H4 (cell line): ENCODE measurements at regions not wholly inside any gene's neighbourhood (a gene's known extent, or its start where the extent isn't known, plus 50 kb on each side); places are given as distances from the start of the nearest gene placed in this dataset.

ENCODE experiments used
- DNase-seq: peaks from one replicate; pipeline ENCODE4 v3.0.0-alpha.2; 2015; ENCODE audit warnings: low spot score

DNA sequence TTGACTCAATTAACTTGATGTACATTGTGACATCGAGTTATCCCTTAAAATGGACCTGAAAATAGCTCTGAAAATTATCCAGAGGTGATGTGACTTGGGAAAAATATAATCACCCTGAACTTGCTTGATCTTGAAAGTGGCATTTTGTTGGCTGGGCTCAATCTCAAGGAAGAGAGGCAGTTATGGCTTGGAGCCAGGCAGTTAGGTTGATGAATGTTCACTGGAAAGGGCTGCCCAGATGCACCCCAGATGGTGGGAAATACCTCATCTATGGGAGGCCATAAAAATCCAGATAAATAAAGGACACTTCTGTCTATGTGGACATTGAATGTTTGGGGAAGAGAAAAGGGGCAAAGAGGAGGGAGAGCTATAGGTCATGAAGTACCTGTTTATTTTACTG lies 55.7 kb upstream of the OR5AN1 start:
- no peak for DNase-seq

GRCh38 chr11:59295435-59295834 lies 63.3 kb upstream of the OR5AN1 start:
- DNase-seq, result no peak

DNA sequence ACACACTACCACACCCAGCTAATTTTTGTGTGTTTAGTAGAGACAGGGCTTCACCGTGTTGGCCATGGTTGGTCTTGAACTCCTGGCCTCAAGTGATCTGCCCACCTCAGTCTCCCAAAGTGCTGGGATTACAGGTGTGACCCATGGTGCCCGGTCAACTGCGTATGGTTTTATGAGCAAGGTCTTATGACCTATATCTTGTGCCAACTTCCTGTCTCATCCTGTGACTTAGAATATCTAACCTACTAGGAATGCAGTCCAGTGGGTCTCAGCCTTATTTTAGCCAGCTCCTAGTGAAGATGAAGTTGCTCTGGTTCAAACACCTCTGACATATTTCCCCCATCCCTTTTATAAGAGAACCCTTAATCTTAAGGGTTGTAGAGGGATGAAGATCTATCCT lies 66.1 kb upstream of the OR5AN1 start:
- DNase-seq, result no peak

DNA sequence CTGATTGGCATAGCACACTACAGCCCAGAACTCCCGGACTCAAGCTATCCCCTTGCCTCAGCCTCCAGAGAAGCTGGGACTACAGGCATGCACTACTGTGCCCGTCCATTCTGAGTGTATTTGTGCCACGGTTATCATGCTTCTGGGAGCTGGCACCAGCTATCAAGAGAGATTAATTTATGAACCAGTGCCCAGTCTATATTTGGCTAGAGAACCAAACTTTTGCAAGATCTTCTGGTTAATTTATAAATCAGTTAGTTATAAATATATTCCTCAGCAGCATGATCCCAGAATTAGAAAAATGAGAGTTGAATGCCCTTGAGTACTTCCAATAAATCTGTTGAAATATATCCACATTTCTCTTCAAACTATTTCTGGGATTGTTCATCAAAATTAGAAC lies 67.5 kb upstream of the OR5AN1 start:
- no peak for DNase-seq

GRCh38 chr11:59289356-59290181 lies 69.1 kb upstream of the OR5AN1 start:
- DNase-seq, result no peak

GRCh38 chr11:59285716-59286260 lies 72.9 kb upstream of the OR5AN1 start:
- DNase-seq, result no peak

GRCh38 chr11:59284773-59285129 lies 72.0 kb upstream of the MPEG1 start:
- no peak for DNase-seq

DNA sequence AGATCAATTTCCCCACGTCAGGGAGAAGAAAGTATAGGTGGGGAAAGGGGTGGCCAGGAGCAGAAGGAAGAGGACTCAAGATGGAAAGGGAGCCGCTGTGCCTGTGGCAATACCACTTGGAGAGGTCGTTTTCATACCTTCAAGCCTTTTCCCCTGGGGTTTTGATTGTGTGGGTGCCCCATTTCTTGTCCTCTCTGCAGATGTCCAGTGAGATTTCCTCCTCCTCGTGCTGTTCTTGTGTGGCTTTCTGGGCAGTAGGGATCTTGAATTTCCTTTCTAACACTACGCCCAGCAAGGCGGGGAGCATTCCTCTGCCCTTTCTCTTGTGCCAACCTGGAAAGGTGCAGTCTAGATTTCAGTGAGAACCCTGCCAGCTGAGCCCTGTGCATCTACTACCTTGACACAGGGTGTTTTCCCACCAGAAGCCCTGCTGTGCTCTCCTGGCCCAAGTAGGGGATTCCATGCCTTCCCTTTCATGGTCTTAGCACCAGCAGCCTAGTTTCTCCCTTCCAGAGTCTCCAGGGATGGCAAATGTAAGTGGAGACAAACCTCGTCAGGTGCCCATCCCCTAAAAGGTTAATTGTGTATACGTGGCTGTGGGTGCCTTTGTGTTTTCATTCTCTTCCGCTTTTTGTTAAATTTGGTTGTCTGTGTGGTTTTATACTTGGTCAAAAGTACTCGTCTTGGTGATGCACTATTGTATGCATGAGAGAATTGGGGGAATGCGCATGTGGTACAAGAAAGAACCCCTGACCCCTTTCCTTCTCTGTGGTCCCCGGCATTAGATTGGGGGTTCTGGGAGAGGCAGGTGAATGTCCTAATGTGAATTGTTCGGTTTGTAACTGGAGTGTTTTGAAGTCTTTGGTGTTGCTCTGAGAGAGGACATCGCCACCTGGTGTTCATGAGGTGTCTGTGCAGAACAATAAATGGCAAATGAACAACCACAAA lies 71.4 kb upstream of the MPEG1 start:
- peak; percentile 39 for DNase-seq

- DNase-seq, result no peak
Measured at GRCh38 chr11:59283311-59283710, 70.6 kb upstream of the MPEG1 start.

GRCh38 chr11:59281177-59281576 lies 68.5 kb upstream of the MPEG1 start:
- no peak for DNase-seq

- DNase-seq, result no peak
Measured at GRCh38 chr11:59273373-59273841, 60.7 kb upstream of the MPEG1 start.

DNA sequence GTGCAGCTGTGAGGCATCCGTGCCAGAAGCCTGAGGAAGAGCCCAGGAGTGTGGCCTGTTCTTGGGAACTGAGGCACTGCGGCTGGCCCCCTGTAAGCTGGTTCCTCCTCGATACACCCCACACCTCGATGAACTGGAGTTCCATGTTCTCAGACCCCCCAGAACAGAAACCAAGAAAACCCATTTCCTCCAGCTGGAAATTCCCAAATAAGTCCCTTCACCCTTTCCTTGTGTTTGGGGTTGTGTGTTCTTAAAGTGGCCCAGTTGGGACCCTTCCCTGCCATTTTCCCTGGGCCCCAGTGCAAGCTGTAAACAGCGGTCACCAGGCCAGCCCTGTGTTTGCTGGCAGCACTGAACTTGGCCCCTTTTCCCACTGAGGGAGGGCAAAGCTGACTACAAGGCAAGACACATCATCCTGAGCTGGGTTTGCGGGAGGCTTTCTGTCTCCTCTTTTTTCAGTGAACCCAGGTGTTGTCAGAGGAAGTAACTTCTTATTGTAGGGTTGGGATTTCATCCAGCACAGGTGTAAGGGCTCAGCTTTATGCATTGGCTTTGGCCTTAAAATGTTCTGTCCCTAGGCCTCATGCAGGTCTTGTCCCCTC lies 60.1 kb upstream of the MPEG1 start:
- no peak for DNase-seq

DNA sequence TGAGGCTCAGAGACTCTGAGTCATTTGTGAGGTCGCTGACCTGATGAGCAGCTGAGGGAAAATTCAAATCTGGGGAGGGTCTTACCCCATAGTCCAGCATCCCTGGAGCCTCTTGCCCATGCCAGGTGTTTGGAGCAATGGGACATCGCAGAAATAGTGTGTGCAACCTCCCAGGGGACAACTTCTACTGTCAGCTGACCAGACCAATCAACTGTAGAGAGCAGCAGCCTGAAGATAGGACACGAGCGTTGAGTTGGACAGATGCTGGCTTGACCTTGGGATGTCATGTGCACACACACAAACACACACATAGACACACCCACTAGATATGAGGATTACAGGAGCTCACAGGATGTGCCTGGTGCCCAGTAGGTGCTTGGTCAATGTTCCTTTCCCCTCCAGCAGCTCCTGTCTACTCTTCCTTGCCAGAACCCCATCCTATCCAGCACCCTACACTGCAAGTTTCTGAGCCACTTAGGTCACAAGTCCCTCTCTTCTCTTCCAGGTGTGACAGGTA lies 59.1 kb upstream of the MPEG1 start:
- no peak for DNase-seq

- DNase-seq, result no peak
Measured at GRCh38 chr11:59271247-59271755, 58.6 kb upstream of the MPEG1 start.

DNA sequence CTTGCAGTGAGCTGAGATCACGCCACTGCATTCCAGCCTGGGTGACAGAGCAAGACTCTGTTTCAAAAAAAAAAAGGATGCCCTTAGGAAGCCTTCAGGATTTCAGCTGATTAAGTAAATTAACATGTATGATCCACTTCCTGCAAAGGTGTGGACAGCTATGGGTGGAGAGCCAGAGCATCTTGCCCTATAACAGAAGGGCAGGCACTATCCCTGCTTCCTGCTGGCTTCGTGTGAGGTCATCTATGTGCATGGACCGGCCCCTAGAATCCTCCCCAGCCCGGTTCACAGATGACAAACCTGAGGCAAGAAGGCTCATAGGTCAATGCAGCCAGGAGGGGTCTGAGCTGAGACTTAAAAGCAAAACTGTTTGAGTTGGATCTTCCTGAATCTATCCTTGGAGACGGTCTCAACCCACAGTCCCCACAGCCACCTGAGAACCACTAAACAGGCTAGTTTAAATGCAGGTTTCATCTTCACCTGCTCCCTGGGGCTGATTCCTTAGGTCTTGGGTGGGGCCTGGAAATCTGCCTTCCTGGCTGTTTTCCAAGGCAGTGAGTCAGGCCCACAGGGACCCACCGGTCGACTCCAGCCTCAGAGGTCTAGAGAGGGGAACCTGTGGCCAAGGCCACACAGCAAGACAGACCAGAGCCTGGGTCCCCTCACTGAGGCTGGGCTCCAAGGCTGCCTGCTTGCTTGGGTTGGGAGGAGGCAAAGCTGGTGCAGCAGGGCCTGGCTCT lies 55.2 kb upstream of the MPEG1 start:
- DNase-seq, result no peak

DNA sequence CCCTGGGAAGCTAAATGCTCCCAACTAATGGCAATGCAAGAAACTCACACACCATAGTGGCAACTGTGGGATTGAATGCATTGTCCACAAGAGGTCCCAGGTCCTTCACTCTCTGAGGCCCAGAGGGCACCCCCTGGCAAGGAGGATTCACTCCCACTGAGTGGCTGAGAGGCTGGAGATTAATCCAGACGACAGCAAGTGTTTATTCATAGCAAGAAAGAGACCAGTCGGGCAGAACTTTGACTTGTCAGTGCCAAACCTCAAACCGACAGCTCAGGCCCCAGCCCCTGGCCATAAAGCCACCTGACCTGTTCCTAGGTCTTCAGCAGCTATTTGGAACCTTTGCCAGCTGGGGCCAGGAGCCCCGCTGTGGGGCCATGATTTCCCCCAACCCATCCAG lies 54.5 kb upstream of the MPEG1 start:
- no peak for DNase-seq

GRCh38 chr11:59266491-59266890 lies 53.8 kb upstream of the MPEG1 start:
- DNase-seq, result no peak

DNA sequence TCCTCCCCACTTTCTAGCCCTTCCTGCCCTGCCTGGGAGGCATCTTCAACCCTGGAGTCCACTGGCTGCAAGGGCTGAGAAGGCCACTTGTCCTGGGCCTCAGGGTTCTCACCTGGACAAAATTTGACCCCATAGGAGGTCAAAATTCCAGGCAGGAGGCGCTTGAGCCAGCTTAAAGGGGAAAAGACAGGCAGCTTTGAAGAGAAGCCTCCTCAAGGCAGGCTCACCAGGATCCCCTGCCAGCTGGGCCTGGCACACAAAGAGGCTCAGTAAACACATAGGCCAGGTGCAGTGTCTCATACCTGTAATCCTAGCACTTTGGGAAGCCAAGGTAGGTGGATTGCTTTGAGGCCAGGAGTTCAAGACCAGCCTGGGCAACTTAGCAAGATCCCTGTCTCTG lies 53.0 kb upstream of the MPEG1 start:
- DNase-seq, result no peak

GRCh38 chr11:59264736-59265135 lies 52.0 kb upstream of the MPEG1 start:
- DNase-seq, result no peak

- no peak for DNase-seq
Measured at GRCh38 chr11:59263225-59263894, 50.6 kb upstream of the MPEG1 start.
